Pons (tissue), 1 donor: ENCODE measurements at regions not wholly inside any gene's neighbourhood (a gene's known extent, or its start where the extent isn't known, plus 50 kb on each side); places are given as distances from the start of the nearest gene placed in this dataset.
A peak's percentile ranks its signal among the peaks of the same experiment; 100 is the strongest.

Experiments
- DNase-seq: peaks from one replicate; pipeline ENCODE4 v3.0.0-alpha.2; 2016; ENCODE audit warnings: low spot score

DNA sequence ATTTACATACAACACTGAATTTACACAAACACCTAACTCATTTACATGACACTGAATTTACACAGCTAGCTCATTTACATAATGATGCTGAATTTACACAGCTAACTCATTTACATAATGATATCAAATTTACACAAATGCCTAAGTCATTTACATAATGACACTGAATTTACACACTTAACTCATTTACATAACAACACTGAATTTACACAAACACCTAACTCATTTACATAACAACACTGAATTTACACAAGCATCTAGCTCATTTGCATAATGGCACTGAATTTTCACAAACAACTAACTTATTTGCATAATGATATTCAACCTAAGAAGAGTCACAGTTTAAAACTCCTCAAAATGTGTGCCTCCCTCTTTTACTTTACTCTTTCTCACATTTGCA, 511.7 kb downstream of the GALR1 start:
- no peak for DNase-seq

DNA sequence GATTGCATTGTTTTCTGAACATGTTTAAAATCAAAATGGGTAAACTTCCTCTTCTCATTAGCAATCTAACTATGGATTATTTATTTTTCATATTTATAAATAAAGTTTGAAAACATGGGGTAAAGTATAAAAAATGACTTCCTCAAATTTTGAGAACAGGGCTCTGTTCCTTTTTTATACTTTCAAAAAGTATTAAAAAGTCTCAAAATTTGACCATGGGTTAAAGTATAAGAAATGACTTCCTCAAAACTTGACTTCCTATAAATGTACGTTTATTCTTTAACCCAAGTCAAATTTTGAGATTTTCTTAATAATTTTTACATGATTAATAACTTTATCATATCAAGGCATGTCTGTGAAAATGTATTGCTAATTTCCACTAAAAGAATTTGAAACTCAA, 512.4 kb downstream of the GALR1 start:
- no peak for DNase-seq

DNA sequence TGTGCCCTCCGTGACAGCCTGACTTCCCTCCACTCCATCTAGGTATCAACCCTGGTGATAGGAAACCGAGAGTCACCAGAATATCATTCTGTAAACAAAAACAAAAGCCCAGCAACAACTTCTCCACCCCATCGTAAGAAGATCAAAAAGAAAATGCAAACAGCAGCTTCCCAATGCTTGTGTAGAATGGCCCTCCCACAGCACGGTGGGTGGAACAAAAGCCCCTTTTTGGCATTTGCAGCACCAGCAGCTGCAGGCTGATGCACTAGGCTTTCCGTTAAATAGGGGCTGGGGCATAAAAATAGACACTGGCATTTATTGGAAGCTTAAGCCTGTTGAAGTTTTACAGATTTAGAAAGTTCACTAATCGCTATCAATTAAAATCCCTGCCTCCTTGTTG, 513.0 kb downstream of the GALR1 start:
- no peak for DNase-seq

DNA sequence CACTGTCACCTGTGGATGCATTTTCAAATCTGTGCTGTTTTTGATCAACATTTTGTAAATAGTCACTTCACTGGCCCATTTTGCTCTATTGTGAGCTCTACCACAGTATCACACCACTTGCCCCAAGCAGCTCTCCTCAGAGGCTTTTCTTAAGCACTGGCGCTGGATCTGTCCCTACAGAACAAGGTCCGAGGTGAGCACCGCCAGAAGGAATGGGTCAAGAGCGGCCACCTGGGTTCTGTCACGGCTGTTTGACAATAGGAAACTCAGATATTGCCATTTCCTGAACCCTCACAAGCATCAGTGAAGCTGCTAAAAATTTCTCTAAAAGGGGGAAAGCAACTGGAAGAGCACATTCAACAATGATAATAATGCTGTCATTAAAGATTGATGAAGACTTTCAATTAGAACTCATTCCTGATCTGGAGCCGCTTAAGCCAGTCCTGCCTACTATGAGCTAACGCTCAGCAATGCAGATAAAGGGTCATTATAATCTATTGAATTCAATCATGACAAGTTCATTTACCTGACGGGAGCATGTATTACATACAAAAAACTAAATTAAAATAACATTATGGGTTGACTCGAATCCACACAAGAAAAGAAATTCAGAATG, 514.0 kb downstream of the GALR1 start:
- DNase-seq = no peak

DNA sequence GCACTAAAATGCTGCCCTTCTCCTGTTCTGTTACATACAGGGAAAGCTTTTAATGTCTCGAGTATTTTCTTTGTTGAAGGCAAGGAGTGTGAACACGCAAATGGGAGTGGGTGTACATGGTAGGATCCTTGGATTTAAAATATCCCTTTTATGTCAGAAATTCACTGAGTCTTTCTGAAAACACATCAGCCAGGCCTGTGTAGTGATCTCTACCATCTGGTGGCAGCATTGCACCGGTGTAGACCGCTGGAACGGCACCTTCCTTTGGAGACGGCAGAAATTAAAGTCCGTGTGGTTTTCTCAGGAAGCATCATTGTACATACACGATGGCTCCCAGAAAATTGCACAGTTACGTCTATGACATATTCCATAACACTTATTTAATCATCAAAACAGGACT, 515.8 kb downstream of the GALR1 start:
- peak; percentile 59 for DNase-seq

DNA sequence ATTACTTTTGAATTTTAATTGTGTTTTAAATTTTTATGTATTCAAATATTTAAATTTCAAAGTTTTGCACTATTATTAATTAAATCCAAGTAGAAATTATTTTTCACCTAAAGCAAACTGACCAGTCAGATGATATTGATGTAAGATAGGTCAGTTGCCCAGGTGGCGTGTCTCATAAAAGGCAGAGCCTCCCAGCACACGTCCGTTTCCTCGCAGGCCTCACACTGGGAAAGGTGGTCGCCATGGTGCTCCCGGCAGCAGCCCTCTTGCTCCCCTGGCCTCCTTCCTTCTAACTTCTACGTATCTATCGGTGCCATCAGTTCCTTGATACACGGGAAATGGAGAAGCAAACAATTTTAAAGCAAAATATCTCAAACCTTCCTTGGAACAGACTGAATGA, 516.8 kb downstream of the GALR1 start:
- DNase-seq = no peak

DNA sequence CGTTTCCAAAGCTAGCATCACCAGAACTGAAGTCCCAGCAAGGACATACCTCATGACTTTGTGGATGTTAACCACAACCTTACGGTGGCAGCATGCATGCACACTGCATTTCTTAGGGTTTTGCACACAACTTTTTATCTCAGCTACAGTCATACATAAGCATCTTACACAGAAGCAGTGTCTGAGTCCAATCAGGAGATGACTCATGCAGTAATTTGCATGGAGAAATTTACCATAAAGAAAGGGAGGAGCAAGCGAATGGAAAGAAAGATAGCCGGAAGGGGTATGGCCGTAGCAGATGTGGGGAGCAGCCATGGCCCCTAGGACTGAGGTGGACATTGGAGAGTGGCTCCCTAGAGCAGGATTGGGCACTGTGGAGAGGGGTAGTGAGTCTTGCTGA, 522.5 kb downstream of the GALR1 start:
- no peak for DNase-seq

DNA sequence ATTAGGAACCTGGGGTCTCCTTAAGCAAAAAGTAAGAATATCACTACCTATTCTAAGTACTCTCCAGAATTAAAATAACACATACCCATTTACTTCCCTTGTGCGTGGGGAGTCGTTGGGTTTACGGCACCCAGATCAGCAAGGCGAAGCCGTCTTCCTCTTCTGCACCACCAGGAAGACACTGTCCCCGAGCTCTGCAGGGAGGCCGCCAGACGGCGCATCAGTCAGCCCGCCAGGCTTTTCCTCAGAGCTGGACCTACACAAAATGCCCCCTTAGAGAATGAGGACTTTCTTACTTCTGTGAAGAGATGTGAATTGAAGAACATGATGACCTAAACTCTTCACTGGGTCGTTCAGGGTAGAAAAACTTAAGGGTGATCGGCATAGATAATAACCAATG, 526.5 kb downstream of the GALR1 start:
- DNase-seq = no peak

DNA sequence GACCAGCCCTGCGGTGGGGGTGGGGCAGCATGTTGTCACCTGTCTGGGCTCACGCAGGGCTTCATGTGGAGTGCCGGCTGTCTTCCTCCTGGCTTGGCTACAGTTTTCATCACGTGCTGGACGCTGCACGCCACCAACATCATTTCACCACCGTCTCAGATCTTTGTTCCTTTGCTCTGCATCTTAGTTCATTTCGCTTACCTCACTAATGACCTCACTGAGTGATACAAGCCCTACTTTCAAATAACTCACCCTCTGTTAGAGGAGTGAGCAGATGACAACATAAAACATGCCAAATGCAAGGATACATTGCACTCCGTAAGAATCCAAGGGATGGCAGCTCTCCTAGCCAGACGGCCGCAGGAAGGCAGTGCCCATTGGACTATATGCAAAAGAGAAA, 527.5 kb downstream of the GALR1 start:
- DNase-seq = no peak

DNA sequence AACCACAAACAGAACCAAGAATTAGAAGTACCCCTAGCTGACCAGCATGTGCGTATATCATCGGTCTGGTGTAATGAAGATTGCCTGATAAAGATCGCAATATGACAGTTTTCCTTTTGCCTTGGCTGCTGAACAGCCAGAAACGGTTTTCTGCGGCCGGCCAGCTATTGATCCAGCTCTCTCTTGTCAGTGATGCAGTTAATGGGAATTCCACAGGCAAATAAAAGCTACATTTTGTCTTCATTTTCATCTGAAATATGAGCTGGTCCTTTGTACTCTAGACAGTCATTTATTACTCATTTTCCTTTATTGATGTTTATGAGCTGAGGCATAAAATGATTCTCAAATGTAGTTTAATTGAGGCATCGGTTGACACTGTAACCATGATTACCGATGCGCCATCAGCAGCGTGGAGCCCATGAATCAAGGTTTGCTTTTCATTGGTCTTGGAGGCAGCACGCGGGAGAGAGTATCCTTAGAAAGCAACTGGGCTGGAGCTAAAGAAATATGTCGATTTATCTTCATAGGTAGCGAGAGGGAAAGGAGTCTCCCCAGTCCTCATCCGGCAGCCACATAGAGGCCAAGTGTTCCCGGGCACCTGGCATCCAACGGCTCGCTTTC, 535.2 kb downstream of the GALR1 start:
- DNase-seq = no peak

DNA sequence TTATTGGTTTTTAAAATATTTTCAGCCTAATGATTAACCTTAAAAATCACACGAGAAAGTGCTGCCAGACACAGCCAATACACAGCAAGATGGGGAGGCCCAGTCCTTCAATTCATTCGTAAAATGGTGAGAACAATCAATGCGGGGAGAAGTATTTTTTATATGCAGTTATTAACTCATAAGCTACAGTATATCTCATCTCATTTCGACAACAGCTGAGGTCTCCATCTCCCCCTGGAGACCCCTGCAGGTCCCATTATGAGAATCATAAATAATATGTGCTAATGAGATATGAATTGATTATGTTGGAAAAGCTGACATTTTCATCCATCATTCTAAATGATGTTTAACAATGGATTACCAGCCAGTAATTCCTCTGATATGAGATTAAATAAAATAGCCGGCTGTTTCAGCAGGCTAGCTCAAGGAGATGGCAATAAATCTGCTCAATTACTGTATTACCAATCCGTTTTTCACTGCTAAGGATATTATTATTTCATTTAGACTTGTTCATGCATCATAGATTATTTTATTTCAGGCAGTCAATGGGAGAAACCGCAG, 535.8 kb downstream of the GALR1 start:
- no peak for DNase-seq

DNA sequence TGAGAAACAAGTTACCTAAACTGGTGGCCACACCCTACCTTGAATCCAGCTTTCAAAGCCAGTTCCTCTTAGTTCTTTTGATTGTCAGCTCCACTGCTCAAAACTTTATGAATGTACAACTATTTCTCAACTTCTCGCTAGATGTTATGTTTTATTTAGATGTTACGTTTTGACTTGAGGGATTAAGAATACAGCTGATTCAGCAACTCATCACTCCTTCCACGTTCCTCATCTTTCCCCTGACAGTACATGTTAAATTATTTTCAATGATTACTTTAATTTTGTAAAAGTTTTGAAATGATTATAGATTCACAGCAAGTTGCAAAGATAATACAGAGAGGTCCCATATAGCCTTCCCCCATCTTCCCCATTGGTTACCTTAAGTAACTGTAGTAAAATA, 553.4 kb downstream of the GALR1 start:
- DNase-seq = no peak

DNA sequence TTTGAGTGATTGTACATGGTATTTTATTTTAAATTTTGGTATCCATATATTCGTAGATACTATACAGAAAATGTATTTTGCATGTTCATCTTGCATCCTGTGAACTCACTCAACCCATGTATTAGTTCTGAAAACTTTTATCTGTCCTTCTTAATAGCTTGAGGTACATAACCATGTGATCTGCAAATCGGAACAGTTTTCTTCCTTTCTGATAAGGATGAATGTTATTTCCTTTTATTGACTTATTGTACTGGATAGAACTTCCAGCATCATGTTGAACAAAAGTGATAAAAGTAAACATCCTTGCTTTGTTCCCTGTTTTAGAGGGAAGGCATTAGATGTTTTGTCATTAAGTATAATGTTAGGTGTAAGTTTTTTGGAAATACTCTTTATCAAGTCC, 554.7 kb downstream of the GALR1 start:
- no peak for DNase-seq

DNA sequence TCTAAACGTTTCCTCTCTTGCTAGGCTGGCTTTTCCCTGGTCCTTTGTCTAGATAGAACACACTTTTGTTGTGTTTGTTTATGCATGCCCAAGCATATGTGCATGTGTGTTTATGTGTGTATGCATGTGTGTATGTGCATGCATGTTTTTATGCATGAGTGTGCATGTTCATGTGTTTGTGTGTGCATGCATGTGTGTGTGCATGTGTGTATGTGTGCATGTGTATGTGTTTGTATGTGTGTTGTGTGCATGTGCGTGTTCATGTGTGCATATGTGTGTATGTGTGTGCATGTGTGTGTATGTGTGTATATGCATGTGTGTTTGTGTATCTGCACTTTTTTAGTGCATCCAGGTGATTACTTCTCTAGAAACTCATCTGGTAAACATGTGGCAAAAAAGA, 558.0 kb downstream of the GALR1 start:
- DNase-seq = no peak

DNA sequence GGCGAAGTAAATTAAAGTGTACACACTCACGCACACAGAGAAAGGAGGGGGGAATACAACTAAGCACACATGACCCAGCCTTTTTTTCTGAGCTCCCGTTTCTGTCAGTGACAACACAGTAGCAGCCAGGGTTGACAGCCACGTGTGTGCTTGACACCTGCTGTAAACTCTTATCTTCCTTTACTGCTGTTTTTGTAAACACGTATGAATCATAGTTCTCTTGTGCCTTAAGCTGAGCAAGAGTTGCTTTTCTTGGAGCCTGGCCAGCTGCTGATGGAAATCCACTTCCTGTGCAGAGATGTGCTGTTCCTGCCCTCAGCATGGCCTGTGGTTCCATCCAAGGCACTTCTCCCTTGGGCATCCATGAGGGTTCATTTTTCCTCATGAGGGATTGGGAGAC, 561.9 kb downstream of the GALR1 start:
- DNase-seq = no peak

DNA sequence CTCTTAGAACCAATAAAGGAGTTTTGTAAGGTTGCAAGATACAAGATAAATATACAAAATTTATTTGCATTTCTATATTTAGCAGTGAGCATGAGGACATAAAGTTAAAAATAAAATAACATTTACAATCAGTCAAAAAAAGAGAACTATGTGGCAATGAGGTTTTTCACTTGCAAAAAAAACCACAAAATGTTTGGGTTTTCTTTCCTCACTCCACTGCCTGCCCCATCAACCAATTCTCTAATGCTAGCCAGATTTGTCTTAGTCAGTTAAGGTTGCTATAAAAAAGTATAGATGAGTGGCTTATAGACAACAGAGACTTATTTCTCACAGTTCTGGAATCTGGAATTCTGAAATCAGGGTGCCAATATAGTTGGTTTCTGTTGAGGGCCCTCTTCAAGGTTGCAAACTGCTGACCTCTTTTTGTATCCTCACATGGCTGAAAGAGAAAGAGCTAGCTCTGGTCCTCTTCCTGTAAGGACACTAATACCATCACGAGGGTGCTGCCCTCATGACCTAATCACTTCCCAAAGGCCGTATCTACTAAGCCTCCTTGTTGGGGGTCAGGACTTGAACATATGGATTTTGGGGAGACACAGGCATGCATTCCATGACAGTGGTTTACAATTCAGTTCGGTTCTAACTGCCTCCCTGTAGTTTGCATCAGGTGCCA, 566.2 kb downstream of the GALR1 start:
- DNase-seq = no peak

DNA sequence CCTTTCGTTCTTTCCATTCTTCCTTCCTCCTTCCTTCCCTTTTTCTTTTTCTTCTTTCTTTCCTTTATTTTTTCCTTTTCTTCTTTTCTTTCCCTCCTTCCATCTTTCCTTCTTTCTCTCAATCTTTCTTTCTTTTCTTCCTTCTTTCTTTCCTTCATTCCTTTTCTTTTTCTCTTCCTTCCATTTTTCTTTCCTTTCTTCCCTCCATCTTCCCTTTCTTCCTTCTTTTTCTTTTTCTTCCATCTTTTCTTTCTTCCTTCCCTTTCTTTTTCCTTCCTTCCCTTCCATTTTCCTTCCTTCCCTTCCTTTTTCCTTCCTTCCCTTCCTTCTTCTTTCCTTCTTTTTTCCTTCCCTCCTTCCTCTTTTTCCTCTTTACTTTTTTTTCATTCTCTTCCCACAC, 568.7 kb downstream of the GALR1 start:
- DNase-seq = no peak

DNA sequence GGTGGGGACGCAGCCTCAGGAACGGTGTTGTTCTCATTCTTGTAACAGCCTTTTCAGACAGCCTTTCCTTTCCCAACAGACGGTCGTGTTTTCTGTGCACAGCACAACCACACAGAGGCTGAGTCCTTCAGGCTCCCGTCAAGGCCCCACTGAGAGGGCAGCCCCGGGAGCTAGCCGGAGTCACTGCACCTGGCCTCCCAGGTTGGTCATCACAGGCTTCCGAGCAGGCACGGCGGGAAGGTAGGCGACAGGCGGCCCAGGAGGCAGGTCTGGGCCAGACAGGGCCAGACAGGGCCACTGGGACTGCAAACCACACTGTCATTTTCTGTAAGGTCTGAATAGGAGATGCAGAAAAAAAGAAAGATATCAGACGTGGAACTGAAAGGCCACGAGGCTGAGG, 570.8 kb downstream of the GALR1 start:
- DNase-seq = no peak

DNA sequence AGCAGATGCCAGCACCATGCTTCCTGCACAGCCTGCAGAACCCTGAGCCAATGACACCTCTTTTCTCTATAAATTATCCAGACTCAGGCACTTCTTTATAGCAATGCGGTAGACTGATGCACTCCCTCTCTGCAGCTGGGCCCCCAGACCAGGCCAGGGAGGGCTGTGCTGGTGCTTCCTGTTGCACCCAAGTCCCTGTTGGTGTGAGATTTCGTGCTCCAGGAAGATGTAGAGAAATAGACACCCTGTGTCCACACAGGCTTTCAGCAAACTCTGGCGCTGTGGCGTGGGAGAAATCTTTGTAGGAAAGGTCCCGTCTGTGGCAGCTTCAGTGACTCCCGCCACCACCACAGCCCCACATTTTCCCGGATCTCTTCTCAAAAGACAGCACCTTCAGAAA, 572.2 kb downstream of the GALR1 start:
- DNase-seq = no peak

DNA sequence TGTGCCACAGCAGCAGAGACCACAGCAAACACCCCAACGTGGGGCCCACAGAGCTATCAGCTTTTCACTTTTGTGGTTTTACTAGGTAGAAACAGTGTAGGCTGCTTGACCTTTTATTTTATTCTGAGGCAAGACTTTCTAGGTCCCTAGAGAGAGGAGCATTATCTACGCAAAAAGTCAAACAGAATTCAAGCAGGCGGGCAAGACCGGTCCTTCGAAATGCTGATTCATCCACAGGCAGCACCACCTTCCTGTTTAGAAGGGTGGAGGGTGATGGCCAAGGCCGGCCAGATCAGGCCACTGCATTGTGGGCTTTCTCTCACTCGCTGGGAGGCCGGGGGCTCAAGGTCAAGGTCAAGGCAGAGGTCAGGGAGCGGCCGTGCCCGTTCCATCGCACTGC, 573.0 kb downstream of the GALR1 start:
- DNase-seq = no peak

DNA sequence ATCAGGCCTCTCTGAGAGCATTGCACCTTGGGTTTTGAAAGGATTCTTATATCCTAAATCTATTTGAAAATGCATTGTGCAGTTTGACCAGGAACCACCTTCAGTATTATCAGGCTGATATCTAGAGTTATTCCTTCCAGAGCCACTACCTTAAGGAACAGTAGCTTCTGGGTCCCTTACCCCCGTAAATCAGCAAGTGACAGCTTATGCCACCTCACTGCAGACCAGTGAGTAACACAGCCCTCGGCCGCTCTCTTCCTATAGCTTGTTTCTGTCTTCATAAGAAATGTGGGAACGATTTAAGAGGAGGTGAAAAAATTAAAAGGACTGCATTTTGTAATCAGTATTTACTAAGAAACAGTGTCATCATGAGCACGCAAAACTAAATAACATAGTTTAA, 584.2 kb downstream of the GALR1 start:
- no peak for DNase-seq

DNA sequence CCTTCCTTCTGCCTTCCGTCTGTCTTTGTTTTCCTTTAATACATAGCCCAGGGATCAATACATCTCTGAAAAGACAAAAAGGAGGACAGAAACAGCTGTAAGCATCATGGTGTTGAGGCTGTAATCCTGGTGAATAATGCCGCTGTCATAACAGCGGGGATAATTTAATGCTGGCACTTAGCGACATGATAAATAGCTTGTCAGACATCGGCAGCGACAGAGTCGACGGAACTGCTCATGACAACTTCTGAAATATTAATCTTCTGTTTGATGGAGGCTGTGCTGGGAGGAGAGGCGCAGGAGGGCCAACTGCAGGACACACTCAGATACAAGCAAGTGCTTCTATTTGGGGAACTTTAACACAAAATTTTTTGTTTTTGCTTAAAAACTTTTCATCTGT, 602.2 kb downstream of the GALR1 start:
- no peak for DNase-seq

DNA sequence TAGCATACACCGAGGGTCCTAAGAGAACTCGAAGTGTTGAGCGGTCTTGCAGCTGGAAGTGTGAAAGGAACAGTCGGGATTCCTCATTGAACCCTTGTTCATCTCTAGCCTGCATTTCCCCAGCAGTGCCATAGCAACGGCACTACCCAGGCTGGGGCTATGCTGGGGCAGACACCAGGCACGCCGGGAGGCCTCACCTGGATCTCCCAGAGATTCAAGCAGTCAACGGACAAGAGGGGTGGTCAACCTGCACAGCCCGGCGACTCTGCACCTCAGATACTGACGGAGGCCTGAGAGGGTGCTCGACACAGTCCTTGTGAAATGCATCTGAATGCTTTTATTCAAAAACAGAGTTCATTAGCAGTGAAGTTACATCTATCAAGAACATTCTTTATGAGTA, 604.2 kb downstream of the GALR1 start:
- DNase-seq = no peak
